ENCODE measurements at regions not wholly inside any gene's neighbourhood (a gene's known extent, or its start where the extent isn't known, plus 50 kb on each side); places are given as distances from the start of the nearest gene placed in this dataset.

DNA sequence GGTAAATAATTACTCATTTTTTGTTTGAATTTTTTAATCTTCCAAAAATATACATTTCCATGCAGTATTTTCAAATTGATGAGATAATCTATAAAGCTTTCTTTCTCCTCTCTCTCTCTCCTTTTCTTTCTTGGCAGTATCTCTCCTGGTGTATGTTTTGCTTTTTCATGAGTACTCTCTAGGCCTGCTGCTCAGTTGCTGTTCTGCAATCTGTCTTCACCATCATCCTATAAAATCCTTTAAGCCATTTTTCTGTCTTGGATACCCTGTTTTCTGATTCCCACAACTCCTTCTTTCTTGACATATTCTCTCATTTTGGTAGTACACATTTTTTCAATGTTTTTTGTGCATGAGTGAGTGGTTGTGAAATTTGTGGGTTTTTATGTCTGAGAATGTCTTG, 1558.1 kb upstream of the LRRTM3 start:
- TF ChIP-seq EZH2phosphoT487 (IDR thresholded peaks at IDR 0.05; ENCODE audit: low read depth, severe bottlenecking, unreplicated experiment), result no peak
- TF ChIP-seq, protein P1, sequence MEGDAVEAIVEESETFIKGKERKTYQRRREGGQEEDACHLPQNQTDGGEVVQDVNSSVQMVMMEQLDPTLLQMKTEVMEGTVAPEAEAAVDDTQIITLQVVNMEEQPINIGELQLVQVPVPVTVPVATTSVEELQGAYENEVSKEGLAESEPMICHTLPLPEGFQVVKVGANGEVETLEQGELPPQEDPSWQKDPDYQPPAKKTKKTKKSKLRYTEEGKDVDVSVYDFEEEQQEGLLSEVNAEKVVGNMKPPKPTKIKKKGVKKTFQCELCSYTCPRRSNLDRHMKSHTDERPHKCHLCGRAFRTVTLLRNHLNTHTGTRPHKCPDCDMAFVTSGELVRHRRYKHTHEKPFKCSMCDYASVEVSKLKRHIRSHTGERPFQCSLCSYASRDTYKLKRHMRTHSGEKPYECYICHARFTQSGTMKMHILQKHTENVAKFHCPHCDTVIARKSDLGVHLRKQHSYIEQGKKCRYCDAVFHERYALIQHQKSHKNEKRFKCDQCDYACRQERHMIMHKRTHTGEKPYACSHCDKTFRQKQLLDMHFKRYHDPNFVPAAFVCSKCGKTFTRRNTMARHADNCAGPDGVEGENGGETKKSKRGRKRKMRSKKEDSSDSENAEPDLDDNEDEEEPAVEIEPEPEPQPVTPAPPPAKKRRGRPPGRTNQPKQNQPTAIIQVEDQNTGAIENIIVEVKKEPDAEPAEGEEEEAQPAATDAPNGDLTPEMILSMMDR (IDR thresholded peaks at IDR 0.05; ENCODE audit: poor library complexity), result no peak

Data from hepatocyte (in vitro differentiated cells).